ENCODE measurements at regions not wholly inside any gene's neighbourhood (a gene's known extent, or its start where the extent isn't known, plus 50 kb on each side); places are given as distances from the start of the nearest gene placed in this dataset.

- TF ChIP-seq POLR2A (IDR thresholded peaks at IDR 0.05) (no peak), CTCF (IDR thresholded peaks at IDR 0.05) (no peak)
Measured at GRCh38 chr2:14815201-14815600, 182.7 kb downstream of the LRATD1 start.
